Stimulated activated CD4-positive, alpha-beta T cell treated with anti-CD3 and anti-CD28 coated beads, Interleukin-2, amount 100 ng/mL, for 48 hours (primary cell): ENCODE measurements at regions not wholly inside any gene's neighbourhood (a gene's known extent, or its start where the extent isn't known, plus 50 kb on each side); places are given as distances from the start of the nearest gene placed in this dataset.
"Not testable (repeated sequence)": the region's sequence is repeated elsewhere in the genome, so short reads cannot be mapped to it uniquely, and the experiment has no call there.

Experiments
- DNase-seq, 2 donors: peaks; one replicate each; pipeline ENCODE4 v3.0.0-alpha.2; 2020

DNA sequence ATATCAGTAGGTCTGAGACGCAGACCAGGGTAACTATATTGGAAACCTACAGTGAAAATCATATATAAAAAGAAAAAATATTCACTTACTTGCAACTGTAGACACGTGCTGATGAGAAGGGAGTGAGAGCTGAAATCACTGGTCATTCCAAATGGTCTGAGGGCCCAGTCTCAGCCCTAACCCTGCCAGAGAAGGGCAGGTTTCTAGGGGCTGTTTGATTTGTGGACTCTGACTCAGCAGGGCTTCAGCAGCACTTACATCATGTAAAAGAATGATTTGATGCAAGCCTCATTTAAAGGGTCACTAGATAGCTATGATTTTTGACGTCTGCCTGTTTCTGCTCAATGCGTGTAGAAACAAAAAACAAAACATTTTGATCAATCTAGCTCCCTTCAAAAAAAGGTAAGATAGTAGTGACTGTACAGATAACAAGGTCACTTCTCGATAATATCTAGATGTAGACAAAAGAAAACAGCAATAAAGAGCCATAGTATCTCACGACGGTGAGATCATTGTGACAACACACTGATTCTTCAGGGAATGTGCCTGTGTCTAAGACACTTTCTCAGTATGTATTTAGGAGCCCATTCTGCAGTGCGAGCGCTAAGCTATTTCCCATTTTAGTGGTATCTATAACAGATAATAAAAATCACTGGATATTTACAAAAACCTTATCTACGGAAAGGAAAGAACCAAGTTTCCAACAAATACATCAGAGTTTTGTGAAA lies 307.2 kb downstream of the HIVEP2 start:
- DNase-seq: no peak

DNA sequence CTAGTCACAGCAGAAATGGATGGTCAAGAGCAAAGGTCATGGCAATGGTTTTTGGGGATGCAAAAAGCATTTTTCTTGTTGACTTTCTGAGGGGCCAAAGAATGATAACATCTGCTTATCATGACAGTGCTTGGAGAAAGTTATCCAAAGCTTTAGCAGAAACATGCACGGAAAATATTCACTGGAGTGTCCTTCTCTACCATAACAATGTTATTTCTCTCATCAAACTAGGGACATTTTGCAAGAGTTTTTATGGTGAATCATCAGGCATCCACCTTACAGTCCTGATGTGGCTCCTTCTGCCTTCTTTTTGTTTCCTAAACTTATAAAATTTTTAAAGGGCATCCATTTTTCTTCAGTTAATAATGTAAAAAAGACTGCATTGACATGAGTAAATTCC lies 302.3 kb downstream of the HIVEP2 start:
- DNase-seq: no peak

DNA sequence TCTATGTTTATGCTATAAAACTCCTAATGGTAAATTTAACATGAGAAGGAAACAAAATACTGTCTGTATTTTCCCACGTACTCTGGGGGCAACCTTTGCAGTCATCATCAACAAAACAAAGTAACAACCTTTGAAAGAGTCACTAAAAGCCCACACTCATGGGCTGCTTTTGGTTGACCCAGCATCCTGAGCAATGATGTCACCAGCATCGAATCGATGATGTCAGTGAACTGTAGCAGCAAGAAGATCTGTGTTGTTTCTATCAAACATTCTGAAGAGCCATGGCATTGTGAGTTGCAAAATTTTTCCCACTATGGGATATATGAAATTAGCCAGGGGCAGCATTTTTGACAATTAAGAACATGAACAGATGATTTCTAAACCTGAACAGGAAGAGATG lies 300.1 kb downstream of the HIVEP2 start:
- no peak for DNase-seq

DNA sequence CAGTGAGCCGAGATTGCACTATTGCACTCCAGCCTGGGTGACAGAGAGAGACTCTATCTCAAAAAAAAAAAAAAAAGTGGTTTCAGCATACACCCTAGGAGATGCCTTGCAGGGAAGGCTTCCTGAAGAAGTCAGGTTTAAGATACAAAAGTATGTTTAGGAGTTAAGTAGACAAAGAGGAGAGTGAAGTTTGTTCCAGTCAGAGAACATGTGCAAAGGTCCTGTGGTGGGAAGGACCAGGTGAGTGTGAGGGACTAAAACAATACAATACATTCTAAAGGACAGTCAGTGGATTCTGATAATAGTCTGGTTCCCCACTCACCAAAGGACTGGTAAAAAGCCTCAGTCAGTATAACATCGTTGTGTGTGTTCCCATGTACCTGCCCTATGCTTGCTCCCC lies 299.3 kb downstream of the HIVEP2 start:
- no peak for DNase-seq

DNA sequence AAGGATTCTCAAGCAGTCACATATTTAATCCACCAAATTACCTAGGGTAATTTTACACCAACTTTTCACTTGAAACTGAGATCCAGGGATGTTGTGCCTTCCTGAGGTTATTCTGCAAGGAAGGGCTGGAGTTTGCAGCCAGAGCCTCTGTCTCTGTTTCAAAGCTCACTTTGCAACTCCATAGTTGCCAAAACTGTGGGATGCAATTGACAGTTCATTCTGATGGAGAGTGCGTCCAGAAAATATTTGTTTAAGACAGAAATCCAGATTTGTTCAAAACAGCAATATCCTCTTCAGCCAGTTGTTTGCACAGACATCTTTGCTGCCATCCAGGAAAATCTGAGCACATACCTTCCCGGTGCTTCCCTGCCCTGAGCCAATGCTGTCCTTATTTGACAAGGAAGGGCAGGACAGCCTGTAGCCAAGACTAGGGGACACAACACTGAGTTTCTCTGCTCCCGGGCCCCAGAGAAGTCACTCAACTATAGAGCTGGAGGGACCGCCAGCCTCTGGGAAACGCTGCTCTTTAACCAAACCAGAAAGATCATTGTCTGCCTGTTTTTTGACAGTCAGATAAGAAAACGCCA lies 297.4 kb downstream of the HIVEP2 start:
- DNase-seq: no peak

DNA sequence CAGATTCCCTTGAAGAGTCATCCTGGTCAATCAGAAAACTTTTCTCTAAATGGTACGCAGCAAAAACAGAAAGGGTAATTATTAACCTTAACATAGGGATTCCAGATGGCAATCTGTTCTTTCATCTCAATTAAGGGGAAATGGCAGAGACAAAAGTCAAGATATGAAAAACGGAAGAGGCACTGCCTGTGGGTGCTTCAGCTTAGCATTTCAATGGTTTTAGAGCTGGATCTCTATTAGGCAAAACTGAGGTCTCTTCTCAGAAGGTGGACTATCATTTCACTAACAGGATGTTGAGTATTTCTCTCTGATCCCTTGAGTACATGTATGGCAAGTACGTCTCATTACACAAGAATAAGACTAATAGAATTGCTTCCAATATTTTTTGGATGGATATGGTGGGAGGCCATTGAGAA lies 296.9 kb downstream of the HIVEP2 start:
- no peak for DNase-seq

DNA sequence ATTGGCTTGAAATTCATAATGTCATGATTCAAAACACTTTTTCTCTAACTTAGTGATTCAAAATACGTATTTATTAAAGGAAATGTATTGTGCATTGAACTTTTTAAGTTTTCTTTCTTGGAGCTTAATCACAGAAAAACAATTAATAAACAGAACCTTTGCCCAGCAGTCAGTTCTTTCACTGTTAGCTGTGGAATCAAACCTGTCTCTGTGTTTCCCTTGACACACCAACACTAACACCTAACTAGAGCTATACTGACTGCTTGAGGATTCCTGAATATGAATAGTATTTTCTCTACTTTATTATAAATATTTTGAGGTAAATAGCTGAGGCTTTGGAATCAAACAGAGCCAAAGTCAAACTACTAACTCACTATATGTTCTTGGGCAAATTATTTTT lies 296.4 kb downstream of the HIVEP2 start:
- no peak for DNase-seq

DNA sequence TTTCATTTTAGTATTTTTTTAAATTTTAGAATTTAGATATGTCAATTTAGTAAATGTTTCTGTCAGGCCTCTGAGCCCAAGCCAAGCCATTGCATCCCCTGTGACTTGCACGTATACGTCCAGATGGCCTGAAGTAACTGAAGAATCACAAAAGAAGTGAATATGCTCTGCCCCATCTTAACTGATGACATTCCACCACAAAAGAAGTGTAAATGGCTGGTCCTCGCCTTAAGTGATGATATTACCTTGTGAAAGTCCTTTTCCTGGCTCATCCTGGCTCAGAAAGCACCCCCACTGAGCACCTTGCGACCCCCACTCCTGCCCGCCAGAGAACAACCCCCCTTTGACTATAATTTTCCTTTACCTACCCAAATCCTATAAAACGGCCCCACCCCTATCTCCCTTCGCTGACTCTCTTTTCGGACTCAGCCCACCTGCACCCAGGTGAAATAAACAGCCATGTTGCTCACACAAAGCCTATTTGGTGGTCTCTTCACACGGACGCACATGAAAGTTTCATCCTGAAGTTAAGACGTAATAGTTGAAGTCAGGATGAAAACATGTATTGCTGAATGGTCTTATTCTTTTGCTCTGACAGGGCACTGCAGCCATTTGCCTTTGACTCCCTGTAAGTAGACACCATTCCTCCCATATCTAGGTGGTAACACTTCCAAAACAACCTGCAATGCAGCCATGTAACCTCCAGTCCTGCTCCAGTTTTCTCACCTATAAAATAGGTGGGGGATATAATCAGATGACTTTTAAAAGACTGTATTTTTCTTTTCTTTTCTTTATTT lies 295.3 kb downstream of the HIVEP2 start:
- not testable (repeated sequence) for DNase-seq

DNA sequence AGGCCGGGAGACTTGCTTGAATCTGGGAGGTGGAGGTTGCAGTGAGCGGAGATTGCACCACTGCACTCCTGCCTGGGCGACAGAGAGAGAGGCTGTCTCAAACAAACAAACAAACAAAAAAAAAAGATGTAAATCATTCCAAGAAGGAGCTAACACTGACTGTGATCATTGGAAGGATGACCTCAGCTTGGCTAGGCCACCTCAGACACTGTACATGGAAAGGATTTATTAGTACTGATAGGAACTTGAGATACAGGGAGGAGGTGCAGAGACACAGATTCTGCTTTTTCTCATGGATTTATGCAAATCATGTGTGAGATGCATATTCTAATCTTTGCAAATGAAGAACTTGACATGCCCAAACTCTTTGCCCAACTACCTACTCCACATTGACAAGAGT lies 293.6 kb downstream of the HIVEP2 start:
- no peak for DNase-seq

DNA sequence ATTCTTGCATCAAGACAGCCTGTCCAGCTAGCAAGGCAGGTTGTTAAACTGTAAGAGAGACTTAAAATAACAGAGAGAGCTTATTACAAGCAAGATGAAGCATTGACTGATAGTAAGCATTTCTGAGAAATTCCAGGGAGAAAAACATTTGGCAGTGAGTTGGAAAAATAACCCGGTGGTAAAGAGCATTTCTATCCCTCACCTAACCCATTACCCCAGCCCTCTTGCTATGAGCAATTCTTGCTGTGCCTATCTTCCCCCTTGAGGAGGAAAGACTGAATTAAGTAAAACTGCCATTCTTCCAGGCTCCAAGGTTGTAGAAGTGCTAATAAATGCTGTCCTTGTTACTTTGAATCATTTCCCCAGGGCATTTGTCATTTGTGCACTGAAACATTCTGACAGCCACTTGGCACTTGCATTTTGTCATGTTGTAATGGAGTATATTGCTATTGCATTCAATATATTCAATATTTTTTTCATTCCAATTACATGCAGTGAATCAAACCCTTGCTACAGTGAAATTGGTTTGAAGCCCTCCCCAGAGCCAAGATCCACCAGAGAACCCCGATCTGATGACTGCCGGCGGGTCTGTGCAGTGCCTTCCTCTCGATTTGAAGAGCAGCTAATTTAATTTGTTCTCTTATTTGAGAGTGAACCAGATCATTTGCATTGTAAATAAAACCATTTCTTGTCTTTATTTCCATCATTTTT lies 291.1 kb downstream of the HIVEP2 start:
- DNase-seq: no peak

DNA sequence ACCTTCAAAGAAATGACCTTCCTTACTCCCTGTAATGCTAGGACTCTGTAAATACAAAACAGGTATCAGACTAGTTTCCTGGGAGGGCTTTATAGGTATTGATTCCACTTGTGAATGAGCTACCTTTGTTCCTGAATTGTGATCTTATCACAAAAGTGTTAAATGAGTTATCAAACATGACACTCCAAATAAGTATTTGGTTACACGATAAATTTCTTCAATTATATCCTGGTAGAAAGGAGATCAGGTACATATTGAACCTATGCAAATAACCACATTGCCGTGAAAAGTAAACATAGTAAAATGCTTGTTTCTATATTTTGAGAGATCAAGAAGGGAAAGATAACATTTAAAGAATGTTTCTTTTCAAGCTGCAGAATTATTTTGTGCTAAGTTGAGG lies 285.3 kb downstream of the HIVEP2 start:
- DNase-seq: no peak

DNA sequence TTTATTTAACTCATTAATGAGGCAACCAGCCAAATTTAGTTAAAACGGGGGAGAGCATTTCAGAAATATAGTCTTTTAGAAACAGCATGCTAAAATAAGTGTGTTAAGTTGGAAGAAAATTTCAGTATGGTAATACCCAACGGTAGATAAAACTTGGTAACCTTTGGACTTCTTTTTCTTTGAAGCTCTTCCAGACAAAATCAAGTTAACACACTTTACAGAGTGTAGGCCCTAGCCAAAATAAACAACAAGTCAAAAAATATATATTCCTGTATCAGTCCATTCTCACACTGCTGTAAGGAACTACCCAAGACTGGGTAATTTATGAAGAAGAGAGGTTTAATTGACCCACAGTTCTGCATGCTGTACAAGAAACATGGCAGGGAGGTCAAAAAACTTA lies 279.6 kb downstream of the HIVEP2 start:
- DNase-seq: no peak

DNA sequence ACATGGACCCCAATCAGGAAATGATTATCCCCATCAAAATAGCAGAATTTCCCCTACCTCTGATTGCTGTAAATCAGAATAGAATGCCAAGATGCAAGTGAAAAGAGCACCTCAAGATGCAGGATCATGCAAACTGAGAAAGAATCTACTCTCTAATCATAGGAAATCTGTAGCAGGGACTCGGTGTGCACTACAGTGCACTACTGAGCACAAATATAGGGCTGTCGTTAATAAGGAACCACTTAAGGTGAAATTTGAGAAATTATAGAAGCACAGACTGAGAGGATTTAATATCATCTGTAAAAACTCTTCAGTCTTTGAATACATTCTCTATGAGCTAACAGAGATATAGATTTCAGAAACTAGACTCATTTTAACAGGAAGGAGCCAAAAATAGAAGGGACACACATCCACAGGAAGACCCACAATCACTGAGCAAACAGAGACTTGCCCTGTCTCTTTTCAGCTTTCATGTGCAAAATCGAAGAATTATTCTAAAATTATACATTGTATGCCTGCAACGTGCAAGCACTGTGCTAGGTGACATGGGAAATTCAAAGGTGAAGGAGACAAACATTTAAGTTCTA lies 278.3 kb downstream of the HIVEP2 start:
- no peak for DNase-seq

DNA sequence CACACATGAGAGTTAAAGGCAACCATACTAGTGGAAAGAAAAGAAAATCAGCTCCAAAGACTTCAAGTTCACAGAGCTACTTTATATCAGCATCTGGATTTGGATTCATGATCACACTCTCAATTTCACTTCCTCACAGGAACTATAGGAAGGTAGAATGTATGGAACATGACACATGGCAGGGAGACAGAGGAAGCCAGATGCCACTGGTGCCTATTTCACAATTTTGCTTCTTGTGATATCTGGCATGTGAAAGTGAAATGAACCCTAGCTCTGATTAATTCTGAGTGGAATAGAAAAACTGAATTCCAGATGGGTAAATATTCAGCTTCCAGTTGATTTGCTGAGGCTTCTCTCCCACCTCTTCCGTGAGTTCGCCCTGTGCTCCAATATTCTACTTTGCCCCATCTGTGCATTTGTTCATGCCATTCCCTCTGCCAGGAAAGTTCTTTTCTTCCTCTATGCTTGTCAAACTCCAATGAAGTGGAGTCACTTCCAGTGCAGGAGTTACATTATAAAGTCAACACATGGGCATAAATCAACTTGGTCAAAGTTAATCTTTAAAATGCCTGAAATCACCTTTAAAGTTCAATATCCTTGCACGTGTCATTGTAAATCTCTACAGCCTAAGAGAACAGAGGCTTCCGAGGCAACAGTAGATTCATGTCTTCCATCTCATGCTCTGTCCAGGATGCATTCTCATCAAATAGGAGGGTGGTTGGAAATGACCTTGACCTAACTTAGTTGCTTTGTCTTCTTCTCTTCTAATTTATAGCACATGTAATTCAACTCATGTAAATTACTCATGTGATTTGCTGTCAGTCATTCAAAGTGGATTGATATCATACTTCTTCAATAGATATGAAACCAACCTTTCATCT lies 275.3 kb downstream of the HIVEP2 start:
- no peak for DNase-seq

DNA sequence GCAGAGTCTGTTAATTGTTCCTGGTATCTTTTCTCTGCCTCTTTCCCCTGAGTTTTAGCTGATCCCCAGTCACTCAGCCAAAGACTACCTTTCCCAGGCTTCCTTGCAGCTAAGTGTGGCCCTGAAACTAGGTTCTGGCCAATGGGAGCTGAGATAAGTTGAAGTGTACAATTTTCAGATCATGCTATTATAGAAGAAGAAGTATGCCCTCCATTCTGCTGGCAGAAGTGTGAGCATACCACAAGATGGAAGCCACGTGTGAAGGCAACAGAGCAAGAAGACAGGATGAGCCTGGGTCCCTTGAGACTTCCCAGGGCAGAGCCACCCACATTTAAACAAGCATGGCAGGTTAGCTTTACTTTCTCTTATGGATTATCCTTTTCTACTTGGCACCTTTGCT lies 273.2 kb downstream of the HIVEP2 start:
- DNase-seq: no peak

DNA sequence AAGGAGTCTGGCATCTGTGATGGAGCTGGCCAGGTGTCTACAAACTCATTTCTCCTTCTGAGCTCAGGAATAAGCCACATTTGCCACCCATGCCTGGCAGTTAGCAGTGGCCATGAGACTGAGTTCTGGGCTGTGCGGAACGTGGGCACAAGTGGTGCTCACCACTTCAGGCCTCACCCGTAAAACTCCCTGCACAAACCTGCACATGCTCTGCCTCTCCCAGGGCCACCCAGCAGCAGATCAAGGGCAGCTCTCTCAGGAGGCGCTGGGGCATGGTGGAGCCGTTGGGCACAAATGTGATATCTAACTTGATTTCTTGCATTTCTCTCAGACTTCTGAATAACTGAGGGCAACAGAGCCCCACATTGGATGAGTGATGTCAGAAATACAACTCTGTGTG lies 269.5 kb downstream of the HIVEP2 start:
- DNase-seq: no peak

DNA sequence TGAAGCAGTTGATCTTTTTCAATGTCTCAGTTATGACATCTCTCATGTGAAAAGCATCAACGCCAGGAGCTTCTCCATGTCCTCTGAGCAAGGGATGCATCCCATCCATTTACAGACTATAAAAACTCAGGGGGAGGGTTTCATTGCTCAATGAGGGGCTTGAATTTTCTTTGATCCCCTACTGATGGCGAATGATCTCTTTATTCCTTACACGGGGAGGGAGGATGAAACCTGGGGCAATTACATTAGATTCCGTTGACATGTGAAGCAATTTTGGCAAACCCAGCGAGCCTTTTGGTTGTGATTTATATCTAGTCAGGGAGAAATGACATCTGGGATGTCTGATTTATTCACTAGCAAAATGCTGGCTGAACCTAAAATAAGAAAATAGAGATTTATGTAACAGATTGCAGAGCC lies 268.9 kb downstream of the HIVEP2 start:
- no peak for DNase-seq

DNA sequence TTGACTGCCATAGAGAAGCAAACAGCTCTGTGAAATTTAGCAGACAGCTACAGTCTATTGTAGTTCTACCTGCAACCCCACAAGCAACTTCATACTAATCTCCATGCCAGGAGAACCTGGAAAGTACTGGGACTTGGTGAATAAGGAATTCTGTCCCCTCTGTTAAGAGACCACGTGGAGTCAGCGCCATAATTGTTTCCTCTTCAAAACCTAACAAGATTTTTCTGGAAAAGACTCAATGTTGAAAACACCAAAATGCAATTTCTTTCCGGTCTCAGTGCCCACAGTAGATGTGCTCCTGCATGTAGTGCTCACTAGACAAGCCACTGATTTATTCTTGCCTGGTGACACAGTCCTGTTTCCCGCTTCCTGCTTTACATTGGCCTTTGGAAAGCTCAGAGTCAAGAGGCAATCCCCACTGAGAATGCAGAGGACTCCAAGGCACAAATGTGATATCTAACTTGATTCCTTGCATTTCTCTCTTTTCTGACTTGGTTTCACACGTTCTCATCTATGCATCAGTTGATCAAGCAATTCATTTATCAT lies 268.3 kb downstream of the HIVEP2 start:
- DNase-seq: no peak

DNA sequence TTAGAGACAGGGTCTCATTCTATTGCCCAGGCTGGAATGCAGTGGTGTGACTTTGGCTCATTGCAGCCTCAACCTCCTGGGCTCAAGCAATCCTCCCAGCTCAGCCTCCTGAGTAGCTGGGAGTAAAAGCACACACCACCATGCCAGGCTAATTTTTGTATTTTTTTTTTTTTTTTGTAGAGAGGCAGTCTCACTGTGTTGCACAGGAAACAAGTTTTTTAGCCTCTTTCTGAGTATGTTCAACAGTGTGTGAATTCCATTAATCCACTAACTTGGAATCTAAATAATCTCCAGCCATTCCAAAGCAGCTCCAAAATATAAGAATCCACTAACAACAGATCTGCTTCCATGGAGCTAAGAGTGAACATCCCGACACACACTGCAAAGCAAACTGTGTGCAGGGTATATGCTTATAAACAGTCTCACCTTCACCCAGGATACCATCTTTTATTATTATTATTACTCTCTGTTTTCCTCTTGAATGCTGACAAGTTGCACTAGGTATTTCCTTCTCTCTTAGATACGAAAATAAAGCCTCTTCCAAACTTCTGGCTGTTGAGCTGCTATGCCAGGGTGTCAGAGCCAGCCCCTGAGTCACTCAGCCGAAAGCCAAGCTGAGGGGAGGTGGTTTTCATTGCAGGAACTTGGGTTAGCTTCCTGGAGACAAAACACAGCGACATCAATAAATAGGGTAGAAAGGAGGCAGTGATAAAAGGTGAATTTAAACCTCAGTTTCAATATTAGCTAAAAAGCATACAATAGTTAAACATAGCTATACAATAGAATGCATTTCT lies 264.9 kb downstream of the HIVEP2 start:
- DNase-seq: peak in 1 of 2 donors; percentile 23

DNA sequence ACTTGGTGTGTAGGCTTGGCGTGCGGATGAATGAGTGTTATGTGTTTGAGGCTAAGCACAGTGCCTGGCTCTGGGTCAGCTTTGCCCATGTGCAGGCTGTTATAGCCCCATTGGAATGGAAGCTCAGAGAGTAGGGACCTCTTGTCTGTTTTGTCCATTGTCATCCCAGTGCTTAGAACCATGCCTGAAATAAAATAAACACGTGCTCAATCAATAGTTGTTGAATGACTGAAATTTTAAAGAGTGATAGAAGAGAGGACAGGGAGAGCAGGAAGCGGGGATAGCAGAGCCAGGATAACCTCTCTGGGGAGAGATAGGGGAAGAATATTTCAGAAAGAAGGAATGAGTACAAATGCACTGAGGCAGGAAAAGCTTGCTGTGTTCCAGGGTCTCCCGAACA lies 263.9 kb downstream of the HIVEP2 start:
- no peak for DNase-seq

DNA sequence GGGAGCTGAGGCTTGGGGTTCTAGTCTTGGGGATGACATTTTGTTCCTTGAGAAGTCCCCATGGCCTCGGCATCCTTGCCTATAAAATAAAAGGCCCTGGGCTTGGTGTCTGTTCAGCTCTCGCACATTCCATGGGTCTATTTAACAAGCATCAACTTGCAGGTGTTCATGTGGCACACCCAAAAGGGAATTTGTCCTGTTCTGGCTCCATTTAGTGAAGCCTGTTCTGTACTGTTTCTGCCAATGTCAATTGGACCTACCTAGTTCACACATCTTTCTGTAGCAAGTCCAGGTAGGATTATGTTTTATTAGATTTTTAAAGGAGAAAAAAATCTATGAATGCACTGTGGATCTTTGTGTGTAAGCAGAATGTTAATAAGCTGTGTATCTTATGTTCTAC lies 262.0 kb downstream of the HIVEP2 start:
- no peak for DNase-seq
